GM18858 (cell line): ENCODE measurements at regions not wholly inside any gene's neighbourhood (a gene's known extent, or its start where the extent isn't known, plus 50 kb on each side); places are given as distances from the start of the nearest gene placed in this dataset.

Experiments used
- ATAC-seq: cut with Tn5 transposase; IDR thresholded peaks from one replicate; pipeline ENCODE4 v1.9.1; 2021; ENCODE audit not compliant: unreplicated experiment

- ATAC-seq: no peak
These were observed 59.8 kb downstream of the MRM1 start for GRCh38 chr17:36661047-36661666.

- no peak for ATAC-seq
These were observed 60.3 kb downstream of the MRM1 start for GRCh38 chr17:36661688-36662087.

GRCh38 chr17:36665417-36665816 lies 64.0 kb downstream of the MRM1 start:
- ATAC-seq: no peak

DNA sequence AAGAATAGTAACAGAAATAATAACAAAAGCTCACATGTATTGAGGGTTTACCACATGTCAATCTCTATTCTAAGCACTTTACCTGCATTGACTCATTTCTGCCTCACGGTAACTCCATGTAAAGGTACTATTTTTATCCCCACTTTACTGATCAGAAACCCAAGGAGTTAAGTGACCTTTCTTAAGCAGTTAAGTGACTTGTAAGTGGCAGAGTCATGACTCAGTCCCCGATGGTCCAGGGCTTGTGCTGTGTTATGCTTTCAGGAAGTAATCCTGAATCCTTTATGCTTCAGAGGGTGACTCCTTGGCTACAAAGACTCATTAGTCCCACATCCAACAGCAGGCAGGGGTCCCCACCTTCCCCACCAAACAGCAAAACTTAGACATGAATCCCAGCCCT lies 66.5 kb downstream of the MRM1 start:
- ATAC-seq: no peak

GRCh38 chr17:36668824-36669223 lies 67.4 kb downstream of the MRM1 start:
- no peak for ATAC-seq

- ATAC-seq: no peak
These were observed 69.8 kb downstream of the MRM1 start for GRCh38 chr17:36671144-36671543.

- ATAC-seq: no peak
These were observed 71.1 kb downstream of the MRM1 start for GRCh38 chr17:36672403-36672918.

- ATAC-seq: no peak
These were observed 71.7 kb downstream of the MRM1 start for GRCh38 chr17:36673068-36673467.

DNA sequence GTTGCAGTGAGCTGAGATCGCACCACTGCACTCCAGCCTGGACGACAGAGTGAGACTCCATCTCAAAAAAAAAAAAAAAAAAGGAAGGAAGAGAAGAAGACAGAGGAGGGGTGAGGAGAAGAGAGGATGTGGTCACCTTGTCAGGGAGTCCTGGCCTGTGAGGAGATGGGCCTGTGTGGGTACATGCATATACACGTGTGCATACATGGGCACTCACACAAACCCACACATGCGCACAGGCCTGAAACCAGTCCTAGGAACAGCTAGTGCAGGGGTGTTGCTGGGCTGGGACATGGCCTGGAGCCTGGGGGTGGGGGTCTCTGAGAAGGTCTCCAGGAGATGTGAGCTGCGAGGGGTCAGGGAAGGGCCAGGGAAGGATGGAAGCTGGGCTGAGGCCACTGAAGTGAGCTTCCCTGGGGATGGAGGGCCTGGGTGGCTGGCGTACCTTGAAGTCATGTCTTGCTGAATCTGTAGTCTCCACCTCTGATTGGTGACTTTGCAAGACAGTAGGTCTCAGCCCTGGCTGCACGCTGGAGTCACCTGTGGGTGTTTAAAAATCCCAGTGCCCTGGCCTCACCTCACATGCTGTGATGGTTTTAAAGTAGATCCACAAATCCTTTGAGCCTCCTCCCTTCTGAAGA lies 72.4 kb downstream of the MRM1 start:
- no peak for ATAC-seq

GRCh38 chr17:36674278-36674650 lies 72.9 kb downstream of the MRM1 start:
- no peak for ATAC-seq

GRCh38 chr17:36675250-36675649 lies 73.9 kb downstream of the MRM1 start:
- no peak for ATAC-seq

- ATAC-seq: no peak
These were observed 74.4 kb downstream of the MRM1 start for GRCh38 chr17:36675786-36676185.

DNA sequence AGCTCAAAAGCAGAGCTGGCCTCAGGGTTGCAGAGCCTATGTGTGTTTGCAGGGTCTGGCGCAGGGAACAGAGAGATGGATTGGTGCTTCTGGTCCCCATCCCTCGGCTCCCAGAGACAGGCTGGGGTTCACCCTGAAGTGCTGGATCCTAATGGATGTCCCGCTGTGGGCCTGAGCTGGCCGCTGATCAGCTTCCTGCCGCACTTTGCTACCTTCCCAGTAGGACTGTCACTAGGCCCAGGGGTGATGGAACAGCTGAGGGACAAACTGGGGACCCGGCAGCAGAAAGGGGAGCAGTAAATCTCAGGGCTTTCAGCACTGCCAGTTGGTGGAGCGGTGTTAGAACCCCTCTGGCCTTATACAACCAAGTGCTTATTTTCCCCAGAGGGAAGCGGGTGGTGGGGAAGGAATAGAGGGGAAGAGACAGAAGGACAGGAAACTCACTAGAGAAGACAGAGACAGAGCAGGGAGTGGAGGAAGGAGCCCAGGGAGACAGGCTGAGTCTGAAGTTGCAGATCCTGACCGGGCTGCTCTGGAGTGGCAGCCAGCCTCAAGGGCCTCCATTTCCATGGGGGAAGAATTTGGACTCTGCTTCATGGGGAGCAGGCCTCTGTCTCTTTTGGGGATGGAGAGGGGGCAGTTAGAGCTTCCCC lies 78.6 kb downstream of the MRM1 start:
- ATAC-seq: no peak

DNA sequence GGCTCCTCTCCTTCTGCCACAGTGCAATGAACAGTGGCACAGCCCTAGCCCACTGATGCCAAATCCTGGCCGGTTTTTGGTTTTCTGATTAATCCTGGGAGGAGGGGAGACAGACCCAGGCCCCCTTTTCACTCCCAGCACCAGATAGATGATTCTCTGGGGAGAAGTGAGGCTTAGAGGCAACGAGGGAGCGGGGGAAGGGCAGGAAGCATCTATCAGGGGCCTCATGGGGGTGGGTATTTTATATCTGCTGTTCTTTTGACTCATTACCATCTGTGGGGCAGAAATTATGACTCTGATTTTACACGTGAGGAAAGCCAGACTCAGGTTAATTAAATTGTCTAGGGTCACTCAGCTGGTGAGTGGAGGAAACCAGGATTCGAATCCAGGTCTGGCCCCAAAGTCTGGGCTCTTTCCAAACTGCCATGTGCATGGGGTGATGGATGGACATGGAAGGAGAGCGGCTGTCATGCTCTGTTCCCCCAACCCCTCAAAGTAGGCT lies 79.4 kb downstream of the MRM1 start:
- no peak for ATAC-seq

- ATAC-seq: no peak
These were observed 81.4 kb downstream of the MRM1 start for GRCh38 chr17:36682773-36683172.

- no peak for ATAC-seq
These were observed 82.0 kb downstream of the MRM1 start for GRCh38 chr17:36683387-36683786.

- no peak for ATAC-seq
These were observed 82.8 kb downstream of the MRM1 start for GRCh38 chr17:36684134-36684533.

DNA sequence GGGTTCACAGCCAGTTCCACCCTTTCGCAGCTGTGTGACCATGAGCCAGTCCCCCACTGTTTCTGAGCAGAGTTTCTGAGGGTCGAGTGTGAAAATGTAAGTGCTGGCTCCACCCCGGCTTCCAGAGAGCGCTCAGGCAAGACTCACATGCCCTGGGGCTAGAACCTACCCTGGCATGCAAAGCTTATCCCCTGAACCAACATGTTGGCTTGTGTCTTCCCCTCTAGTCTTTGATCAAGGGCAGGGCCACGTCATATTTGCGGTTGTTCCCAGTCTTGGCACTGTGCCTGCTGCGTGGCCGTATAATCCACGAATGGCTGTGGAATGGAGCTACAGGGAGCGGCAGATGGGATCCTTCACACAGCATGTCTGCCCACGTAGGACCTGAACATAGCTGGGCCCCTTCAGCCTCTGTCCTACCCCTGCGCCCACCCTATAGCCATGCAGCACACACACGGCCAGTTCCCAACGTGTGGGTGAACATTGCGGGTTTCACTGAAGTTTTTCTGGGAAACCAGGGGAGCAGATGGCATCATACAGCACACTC lies 84.8 kb downstream of the MRM1 start:
- ATAC-seq: no peak

DNA sequence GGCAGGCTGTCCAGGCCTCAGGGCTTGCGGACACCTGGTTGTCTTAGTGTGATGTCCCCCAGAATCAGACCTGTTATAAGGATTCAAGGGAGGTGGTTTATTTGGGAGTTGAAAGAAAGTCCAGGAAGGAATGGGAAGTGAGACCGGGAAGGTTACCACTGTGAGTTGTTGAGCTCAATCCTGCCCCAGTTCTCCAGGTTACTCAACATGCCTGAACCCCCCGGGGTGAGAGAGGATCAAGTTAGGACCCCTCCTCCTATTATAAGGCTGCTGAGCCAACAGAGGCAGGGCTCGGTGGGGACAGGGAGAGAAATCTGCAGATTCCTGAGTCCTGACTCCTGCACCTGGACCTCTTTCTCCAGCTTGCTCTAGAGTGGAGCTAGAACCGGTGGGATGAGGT lies 86.4 kb downstream of the MRM1 start:
- ATAC-seq: no peak

DNA sequence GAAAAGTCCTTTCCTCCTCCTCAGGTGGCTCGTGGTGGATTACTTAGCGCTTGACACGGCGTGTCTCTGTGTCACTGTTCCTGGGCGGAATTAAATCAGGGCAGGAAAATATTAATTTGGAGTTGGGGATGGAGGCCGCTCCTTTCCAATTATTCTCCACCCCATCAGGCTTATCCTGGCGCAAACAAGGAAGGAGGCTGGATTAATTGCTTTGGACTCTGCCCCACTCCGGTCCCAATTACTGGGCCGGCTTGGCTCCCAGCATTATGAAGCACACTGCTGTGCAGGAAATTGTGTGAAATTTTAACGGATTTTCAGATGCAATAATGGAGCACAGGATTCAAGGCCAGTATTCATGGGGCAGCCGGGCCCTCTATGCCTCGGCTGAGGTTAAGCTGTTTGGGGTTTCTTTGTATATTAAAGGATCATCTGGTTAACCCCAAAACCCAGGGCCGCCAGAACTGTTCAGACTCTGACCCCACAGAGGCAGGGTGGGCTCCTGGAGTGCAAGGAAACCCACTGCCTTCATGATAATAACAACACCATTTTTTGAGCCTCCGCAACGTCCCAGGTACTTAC lies 87.8 kb downstream of the MRM1 start:
- no peak for ATAC-seq

GRCh38 chr17:36690190-36690589 lies 88.8 kb downstream of the MRM1 start:
- ATAC-seq: no peak

DNA sequence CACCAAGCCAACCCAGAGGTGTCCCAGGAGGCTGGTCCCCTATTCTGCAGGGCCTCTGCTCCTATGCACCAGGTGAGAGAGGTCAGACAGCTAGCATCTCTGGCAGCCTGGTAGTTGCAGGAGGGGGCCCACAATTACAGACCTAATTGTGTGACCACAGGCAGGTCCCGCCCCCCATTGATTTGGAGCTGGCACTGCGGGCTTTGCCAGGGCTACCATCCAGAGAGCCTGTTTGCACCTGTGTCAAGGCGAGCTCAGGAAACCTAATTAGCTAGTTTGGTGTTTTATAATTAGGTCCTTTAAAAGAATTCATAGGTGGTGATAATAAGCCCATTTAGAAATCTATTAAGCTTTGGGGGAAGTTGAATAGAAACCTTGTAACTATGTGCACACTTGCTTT lies 90.2 kb downstream of the MRM1 start:
- no peak for ATAC-seq
